SK-MEL-5 (cell line): ENCODE measurements at regions not wholly inside any gene's neighbourhood (a gene's known extent, or its start where the extent isn't known, plus 50 kb on each side); places are given as distances from the start of the nearest gene placed in this dataset.
"Not testable (repeated sequence)": the region's sequence is repeated elsewhere in the genome, so short reads cannot be mapped to it uniquely, and the experiment has no call there.

Experiments used
- DNase-seq: peaks from one replicate; pipeline ENCODE4 v3.0.0-alpha.2; 2016; ENCODE audit warnings: low read depth, low spot score
- in situ Hi-C: cut with HindIII; loops from 2 replicates; pipeline ENCODE4 v1.10.0; 2016; ENCODE audit warnings: low sequenced_read_pairs, high pct_unique_total_duplicates, low pct_unique_long_range_greater_than_20kb

DNA sequence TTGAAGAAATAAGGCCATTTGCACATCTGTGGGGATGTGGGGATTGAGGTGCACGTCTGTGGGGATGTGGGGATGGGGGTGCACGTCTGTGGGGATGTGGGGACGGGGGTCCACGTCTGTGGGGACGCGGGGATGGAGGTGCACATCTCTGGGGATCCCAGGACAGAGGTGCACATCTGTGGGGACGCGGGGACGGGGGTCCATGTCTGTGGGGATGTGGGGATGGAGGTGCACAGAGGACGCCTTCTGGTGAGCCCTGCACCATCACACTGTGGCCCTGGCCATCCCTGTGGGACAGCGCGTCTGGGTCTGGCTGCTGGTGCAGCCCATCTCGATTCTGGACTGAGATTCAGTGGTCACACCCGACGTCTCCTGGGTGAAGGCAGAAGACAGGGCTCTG lies 161.4 kb downstream of the LAT start:
- in situ Hi-C loops: no loop called here
- no peak for DNase-seq

DNA sequence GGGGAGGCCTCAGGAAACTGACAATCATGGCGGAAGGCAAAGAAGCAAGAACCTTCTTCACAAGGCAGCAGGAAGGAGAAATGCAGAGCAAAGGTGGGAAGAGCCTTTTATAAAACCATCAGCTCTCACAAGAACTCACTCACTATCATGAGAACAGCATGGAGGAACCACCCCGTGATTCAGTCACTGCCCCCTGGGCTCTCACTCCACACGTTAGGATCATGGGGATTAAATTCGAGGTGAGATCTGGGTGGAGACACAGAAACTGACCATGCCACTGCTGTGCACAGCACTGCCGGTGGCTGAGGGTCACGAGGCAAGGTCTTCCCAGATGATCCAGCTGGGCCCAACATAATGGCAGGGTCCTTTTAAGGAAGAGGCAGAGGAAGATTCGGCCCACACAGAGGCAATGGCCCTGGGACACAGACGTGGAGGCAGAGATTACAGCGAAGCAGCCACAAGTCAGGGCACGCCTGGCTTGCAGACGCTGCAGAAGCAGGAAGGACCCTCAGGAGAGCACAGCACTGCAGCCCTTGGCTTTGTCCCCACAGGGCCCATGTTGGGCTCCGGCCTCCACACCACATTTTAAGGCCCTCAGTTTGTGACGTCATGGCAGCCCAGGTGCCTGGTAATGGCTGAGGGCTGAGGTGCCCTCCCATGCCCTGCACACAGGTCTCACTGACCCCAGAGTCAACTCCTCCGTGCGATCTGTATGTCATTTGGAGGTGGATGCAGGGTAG lies 160.8 kb downstream of the LAT start:
- in situ Hi-C loops, DNase-seq: not testable (repeated sequence)

DNA sequence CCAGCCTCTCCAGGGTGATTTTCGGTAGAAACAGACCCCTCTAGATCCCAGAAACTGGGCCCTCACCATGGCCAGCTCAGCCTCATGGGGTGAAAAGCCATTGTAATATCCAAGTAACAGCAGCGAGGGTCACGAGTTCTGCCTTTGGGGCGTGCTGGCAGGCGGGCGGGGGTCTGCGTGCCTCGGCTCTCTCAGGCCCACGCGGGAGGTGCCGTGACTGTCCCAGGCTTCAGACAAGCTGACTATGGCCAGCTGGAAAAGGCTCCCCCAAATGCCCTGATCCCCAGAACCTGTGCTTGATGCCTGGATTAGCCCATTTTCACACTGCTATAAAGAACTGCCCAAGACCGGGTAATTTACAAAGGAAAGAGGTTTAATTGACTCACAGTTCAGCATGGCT lies 160.2 kb downstream of the LAT start:
- in situ Hi-C loops, DNase-seq: not testable (repeated sequence)

DNA sequence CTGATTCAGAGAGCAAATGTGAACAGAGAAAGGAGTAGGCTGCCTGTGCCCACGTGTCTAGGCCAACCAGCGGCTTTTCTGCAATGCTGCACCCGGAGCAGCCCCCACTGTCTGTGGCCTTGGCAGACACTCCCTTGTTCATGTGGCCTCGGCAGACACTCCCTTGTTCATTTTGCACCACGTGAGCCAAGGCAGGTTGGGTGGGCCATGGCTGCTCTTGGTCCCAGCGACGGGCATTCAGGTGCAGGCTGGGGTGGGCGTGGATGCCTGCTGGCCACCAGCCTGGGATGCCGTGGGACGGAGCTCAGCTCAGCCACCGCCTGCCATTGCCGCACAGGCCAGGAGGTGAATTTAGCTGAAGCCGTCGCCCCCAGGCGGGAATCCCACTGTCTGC lies 159.8 kb downstream of the LAT start:
- in situ Hi-C loops, DNase-seq: not testable (repeated sequence)

DNA sequence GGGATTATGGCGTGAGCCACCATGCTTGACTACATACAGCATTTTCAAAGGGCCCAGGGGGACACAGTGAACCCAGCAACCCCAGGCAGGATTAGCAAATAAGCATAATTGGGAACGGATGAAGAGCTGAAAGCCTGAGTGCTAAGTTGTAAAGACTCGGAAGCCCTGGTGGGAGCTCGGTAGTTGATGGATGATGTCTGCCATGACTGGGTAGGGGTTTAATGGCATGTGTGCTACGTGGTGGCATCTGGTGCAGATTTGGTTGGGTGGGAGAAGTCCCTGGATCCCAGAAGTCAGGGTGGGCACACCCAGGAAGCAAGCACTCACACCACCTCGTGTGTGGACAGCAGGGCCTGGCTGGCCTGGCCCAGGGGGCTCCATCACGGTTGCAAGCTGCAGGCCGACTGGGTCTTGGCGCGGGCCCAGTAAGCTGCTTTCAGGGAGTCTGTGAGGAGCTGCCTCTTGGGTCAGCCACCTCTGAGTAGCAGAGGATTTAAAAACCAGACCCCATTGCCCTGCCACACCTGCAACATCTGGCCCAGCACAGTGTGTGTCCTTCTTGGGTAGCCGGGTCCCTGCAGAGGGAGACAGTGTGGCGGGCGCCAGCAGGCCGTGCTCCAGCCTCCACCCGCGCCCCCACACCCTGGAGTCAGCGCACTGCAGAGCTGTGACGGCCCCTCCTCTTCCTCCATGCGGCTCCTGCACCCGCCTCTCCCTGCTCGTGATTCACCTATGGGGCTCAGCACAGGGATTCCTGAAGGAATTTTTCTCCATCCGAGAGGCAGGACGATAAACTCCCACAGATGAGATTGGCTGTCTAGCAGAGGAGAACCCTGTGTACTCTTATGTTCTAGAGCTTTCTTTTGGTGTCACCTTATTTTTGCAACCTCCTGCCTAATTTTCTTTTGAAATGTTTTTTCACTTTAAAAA lies 159.2 kb downstream of the LAT start:
- in situ Hi-C loops: not testable (repeated sequence)

DNA sequence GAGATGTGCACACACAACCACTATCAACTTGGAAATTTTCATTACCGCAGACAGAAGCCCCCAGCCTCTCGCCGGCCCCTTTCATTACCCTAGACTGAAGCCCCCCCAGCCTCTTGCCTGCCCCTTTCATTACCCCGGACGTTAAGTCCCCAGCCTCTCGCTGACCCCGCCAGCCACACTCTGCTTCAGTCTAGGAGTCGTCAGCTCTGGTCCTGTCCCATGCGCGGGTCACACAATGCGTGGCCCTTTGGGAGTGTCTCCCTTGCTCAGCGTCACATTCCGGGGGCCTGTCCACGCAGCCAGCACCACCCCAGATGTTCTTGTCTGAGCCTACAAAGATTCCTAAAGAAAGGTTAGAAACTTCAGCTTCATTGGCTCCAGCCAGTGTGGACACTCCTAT lies 157.7 kb downstream of the LAT start:
- DNase-seq, in situ Hi-C loops: not testable (repeated sequence)

More for the DNA sequence above, 159.2 kb downstream of the LAT start:
- DNase-seq: not testable (repeated sequence)

DNA sequence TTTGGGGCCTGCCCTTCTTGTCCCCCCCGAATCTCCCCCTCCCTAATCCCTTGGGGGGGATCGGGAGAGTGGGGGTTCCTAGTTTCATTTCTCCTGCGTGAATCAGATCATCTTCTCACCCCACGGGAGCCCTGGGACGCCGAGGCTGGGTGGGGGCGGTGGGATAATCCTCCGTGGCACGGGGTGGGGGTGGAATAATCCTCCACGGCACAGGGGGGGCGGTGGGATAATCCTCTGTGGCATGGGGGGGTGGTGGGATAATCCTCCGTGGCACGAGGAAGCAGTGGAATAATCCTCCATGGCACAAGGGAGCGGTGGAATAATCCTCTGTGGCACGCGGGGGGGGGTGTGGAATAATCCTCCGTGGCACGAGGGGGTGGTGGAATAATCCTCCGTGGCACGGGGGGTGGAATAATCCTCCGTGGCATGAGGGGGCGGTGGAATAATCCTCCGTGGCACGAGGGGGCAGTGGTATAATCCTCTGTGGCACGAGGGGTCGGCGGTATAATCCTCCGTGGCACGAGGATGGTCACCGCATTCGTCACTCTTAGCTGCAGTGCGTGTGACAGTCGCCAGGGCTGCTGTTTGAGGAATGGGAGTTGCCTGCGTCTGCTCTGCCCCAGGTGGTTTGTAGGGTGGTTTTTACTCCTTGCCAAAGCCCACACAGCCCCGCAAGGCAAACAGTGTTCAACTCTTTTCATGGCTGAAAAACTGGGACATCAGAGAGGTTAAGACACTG lies 156.9 kb downstream of the LAT start:
- in situ Hi-C loops: no loop called here
- no peak for DNase-seq

DNA sequence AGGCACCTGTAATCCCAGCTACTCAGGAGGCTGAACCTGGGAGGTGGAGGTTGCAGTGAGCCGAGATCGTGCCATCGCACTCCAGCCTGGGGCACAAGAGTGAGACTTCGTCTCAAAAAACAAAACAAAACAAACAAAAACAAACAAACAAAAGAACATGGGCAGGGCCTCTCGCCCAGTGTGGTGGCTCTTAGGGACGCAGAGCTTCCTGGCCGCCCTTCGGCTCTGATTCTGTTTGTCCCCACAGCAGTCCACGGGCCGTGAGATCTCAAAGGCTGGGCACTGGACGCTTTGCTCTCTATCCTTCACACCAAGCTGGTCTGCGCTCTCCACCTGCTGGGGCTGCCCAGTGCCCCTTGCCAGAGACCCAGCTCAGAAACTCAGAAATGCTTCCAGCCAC lies 156.3 kb downstream of the LAT start:
- DNase-seq, in situ Hi-C loops: not testable (repeated sequence)

DNA sequence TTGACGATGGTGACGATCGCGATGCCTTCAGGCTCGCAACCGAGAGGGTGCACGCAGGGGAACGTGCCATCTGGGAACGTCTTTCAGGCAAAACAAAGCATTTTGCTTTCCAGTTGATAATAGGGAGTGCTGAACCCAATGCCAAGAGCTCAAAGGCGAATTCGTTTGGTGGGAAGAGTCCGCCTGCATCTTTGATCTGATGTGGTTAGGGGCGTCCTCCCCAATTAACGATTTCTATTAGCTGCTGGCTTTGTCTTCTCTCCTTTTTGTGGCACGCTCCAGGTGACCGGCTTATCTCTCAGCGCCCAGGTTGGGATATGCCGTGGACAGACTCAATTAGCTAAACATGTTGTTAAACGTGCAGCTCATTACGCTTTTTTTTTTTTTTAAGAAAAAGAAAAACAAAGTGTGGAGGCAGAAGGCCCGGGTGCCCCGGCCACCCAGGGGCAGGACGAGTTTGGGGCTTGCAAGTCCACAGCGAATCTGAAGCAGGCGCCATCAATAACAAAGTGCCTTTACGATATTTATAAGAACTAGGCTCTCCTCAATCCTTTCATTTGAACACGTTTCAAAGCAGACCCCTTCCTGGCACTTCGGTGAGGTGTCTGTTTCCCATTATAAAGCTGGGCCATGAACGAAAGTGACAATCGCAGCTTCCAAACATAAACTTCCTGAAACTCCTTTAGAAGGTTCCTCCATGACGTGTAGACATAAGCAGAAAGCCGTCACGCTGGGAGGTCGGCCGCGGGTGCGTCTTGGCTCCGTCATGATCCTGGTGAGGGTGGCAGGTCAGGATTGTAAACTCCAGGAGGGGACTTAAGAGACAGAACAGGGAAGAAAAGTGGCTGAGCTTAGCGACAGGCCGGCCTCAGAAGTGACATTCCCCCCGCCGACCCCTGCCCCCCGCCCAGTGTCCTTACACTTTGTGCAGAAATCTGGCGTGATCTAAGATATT lies 155.3 kb downstream of the LAT start:
- in situ Hi-C loops, DNase-seq: not testable (repeated sequence)

DNA sequence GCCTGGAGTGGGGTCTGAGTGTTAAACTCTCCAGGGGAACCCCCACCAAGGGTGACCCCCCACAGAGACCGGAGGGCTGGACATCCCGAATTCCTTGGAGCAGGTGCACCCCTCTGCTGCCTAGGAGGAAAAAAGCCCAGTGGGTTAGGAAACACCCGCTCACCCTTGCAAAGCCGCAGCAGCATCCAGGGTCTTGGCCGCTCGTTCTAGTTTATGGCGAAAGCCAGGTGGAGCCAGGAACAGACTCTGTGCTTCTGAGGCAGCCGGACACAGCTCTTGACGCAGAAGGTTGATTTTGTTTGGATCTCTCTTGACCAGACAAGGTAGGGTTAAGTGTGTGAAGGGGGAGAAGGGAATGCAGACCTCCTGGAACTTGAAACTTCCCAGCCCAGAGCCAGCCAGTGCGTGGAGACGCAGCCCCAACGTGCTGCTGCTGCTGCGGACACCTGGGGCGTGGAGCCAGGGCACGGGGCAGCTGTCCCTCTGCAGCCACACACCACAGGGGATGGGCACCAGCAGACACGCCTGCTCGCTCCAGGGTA lies 154.5 kb downstream of the LAT start:
- in situ Hi-C loops: no loop called here
- DNase-seq: no peak

DNA sequence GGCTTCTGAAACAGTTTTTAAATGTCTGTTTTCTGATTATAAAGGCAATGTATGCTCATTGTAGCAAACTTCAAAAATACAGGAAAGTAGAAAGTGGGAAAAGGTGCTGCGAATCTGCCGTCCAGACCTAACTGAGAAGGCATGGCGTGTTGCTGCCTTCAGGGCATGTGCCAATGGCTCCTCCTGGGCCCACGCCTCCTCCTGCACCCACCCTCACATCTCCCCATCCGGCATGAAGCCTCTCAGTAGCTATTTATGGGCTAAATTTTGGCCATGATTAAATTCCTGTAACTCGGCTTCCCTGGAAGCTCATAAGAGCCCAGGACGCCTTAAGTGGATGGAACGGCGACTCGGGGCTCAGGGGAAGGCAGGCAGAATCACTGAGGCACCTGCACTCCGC lies 153.8 kb downstream of the LAT start:
- DNase-seq, in situ Hi-C loops: not testable (repeated sequence)

DNA sequence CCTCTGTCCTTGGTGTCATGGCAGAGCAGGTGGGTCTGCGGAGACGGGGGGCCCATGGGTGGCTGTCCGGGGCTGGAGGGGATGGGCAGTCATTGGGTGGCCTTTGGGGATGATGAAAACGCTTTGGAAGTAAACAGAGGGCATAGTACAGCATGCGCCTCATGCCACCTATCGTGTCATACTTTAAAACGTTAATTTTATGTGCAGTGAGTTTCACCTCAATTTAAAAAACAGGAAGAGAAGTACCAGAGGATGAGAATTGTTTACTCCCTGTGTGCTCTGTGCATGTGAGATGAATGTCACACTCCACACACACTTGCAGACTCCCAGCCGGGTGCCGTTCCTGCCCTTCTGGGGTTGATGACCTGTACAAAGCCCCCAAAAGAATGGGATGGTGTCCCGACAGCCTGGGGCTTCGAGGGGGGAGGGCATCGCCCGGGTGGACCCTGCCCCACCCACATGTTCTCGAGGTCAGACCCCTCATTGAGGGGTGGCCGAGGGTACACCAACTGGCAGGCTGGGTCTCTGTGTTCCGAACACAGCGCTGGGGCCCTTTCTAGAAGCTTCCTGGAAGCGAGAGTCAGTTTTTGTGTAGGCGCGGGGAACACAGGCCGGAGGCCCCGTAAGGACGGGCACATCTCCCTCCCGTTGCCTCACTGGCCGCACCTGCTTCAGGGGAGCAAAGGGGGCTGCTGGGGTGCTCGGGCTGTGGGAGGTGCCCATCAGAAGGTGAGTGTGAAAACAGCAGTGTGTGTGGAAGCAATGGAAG lies 153.2 kb downstream of the LAT start:
- DNase-seq, in situ Hi-C loops: not testable (repeated sequence)

DNA sequence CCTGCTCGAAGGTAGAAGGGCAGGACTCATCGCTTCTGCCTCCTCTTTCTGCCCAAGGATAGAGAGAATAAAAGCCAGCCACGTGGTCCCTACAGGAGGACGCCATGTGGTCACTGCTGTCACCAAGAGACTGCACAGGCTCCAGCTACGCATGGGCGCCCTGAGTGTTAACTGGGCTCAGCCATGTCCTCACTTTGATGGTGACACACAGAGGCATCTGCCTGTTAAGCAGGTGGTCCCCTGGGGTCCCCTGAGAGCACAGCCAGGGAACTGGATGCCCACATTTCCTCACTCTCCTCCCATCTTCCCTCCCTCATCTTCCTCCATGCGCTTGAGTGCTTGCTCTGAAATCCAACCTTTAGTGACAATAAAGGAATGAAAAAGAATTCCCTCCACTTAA lies 152.6 kb downstream of the LAT start:
- in situ Hi-C loops, DNase-seq: not testable (repeated sequence)

DNA sequence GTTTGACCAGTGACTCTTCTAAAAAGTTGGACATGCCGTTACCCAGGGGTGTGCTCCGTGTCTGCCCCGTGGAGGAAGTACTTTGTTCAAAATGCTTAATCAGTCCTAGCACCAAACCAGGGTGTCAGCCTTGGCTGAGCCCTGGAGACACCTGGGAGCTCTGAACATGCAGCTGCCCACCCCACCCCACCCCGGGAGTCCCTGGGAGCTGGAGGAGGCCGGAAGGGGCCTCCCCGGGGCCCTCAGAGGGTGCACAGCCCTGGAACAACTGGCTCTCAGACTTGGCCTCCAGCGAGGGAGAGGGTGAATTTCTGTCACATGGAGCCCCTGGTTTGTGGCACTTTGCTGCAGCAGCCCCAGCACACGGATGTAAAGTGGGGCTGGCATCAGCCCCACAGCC lies 152.1 kb downstream of the LAT start:
- in situ Hi-C loops, DNase-seq: not testable (repeated sequence)

DNA sequence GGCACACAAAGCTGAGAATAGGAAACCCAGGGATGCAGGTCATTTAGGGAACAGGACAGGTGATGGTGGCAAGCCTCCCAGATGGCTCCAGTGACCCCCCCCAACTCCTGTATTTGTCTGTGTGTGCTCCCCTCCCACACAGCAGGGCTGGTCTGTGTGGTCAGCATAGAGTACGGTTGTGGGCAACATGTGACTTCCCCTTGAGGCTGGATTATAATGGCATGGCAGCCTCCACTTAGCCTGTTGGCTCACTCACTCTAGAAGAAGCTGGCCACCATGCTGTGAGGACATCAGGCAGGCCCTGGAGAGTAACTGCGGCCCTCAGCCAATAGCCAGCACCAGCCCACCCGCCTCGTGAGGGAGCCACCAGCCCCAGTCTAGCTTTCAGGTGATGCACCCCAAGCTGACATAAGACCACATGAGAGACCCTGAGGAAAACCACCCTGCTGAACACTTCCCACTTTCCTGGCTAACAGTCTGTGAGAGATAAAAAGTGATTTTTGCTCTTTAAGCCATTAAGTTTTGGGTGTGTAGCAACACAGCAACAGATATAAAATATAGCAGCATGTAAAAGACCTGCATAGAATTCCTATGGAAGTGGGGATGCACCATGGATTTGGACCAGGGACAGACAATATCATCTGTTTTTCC lies 151.3 kb downstream of the LAT start:
- in situ Hi-C loops, DNase-seq: not testable (repeated sequence)

DNA sequence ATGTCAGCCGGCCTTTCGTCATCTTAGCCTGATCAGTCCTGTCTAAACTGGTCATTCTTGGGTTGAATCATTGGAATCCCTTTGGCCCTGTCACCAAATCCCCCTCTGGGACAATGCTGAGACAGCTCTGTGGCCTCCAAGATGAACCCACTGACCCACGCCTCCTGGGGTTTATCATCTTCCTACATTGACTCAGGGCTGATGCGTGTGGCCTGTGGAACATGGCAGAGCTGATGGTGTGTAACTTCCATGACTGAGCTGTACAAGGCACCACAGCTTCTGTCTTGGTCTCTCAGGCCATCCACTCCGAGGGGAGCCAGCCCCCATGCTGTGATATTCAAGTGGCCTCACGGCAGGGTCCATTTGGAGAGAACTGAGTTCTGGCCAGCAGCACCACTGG lies 150.2 kb downstream of the LAT start:
- in situ Hi-C loops, DNase-seq: not testable (repeated sequence)
